ENCODE measurements at regions not wholly inside any gene's neighbourhood (a gene's known extent, or its start where the extent isn't known, plus 50 kb on each side); places are given as distances from the start of the nearest gene placed in this dataset.

DNA sequence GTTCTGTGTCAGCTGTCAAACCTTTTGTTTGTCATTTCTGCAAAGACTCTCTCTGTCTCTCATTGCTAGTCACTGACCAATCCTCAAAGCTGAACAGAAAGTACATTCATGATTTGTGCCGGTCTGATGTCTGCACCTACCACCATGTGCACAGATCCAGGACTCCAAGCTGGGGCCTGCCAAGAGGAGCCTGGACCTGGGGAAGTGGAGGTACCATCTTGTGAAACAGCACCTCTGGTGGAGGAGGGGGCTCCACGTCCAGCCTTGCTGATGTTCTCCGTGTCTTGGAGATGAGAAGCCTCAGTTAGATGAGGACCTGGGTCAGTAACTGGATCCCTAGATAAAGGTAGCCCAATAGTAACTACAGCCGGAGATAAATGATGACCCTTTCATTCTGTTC, 98.9 kb downstream of the TENT4A start:
- TF ChIP-seq, protein P1, sequence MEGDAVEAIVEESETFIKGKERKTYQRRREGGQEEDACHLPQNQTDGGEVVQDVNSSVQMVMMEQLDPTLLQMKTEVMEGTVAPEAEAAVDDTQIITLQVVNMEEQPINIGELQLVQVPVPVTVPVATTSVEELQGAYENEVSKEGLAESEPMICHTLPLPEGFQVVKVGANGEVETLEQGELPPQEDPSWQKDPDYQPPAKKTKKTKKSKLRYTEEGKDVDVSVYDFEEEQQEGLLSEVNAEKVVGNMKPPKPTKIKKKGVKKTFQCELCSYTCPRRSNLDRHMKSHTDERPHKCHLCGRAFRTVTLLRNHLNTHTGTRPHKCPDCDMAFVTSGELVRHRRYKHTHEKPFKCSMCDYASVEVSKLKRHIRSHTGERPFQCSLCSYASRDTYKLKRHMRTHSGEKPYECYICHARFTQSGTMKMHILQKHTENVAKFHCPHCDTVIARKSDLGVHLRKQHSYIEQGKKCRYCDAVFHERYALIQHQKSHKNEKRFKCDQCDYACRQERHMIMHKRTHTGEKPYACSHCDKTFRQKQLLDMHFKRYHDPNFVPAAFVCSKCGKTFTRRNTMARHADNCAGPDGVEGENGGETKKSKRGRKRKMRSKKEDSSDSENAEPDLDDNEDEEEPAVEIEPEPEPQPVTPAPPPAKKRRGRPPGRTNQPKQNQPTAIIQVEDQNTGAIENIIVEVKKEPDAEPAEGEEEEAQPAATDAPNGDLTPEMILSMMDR (IDR thresholded peaks at IDR 0.05): no peak
- TF ChIP-seq POLR2AphosphoS5 (IDR thresholded peaks at IDR 0.05; ENCODE audit: low read depth, low read length): no peak

Data from Panc1 (cell line).